ENCODE measurements at regions not wholly inside any gene's neighbourhood (a gene's known extent, or its start where the extent isn't known, plus 50 kb on each side); places are given as distances from the start of the nearest gene placed in this dataset.

GRCh38 chr20:61138566-61138965 lies 113.5 kb upstream of the CDH4 start:
- no peak for TF ChIP-seq CTCF (conservative IDR thresholded peaks at IDR 0.05; ENCODE audit: low read depth, low read length)
- TF ChIP-seq EZH2phosphoT487 (IDR thresholded peaks at IDR 0.05; ENCODE audit: borderline replicate concordance, low read length) = no peak
- no peak for TF ChIP-seq EZH2 (IDR thresholded peaks at IDR 0.05; ENCODE audit: low read length, unreplicated experiment)
